IMR-90 (cell line): ENCODE measurements at regions not wholly inside any gene's neighbourhood (a gene's known extent, or its start where the extent isn't known, plus 50 kb on each side); places are given as distances from the start of the nearest gene placed in this dataset.

Source experiments
- ATAC-seq: fragments of 200-7000 bp; cut with Tn5 transposase; 2 replicates; pipeline ENCODE4 v1.9.1; 2020; ENCODE audit warnings: low read depth, mild to moderate bottlenecking, moderate library complexity
- BruUV-seq: library from RNA; stranded (reverse); fragments of 400-500 nt; replicated peaks from 2 replicates; lab custom pipeline; 2021; lab: Mats Ljungman, UMichigan
- CTCF ChIA-PET: fragments of 300-600 bp; formaldehyde crosslinking; extraction: SDS; loops from one replicate; lab custom pipeline; 2021; ENCODE audit warnings: antibody characterized with exemption; lab: Yijun Ruan, JAX
- POLR2A ChIA-PET: fragments of 300-600 bp; sonication (Branson Sonifier 250); formaldehyde crosslinking; loops from one replicate; lab custom pipeline; 2022; ENCODE audit warnings: antibody characterized with exemption; ENCODE audit not compliant: unreplicated experiment; lab: Charles Lee
- DNase-seq: peaks from one replicate; pipeline ENCODE4 v3.0.0; 2013
- H2AFZ ChIP-seq: replicated peaks from 2 replicates; pipeline ENCODE3; 2013; ENCODE audit warnings: low read length, mild to moderate bottlenecking; ENCODE audit not compliant: poor library complexity
- H2AK5ac ChIP-seq: 2 replicates; pipeline ENCODE4 v1.6.1; 2013; ENCODE audit warnings: low read depth, low read length, inconsistent platforms
- H2AK9ac ChIP-seq: replicated peaks from 2 replicates; pipeline ENCODE3; 2013; ENCODE audit warnings: mild to moderate bottlenecking, low read depth, low read length, moderate library complexity; ENCODE audit not compliant: poor library complexity
- H2BK120ac ChIP-seq: 2 replicates; pipeline ENCODE4 v1.6.1; 2013; ENCODE audit warnings: low read depth, low read length, inconsistent platforms
- H2BK15ac ChIP-seq: 3 replicates; pipeline ENCODE4 v1.6.1; 2013; ENCODE audit warnings: low read depth, low read length, inconsistent platforms
- H2BK20ac ChIP-seq: 2 replicates; pipeline ENCODE4 v1.6.1; 2013; ENCODE audit warnings: low read depth, mild to moderate bottlenecking, inconsistent platforms, low read length, moderate library complexity
- H2BK5ac ChIP-seq: 2 replicates; pipeline ENCODE4 v1.6.1; 2013; ENCODE audit warnings: mild to moderate bottlenecking, low read depth, low read length, inconsistent platforms; ENCODE audit not compliant: poor library complexity, severe bottlenecking
- H3K14ac ChIP-seq: replicated peaks from 2 replicates; pipeline ENCODE4 v1.6.1; 2013; ENCODE audit warnings: low read depth, low read length, inconsistent platforms
- H3K18ac ChIP-seq: 2 replicates; pipeline ENCODE4 v1.6.1; 2013; ENCODE audit warnings: low read depth, low read length, control low read depth
- H3K23ac ChIP-seq: 2 replicates; pipeline ENCODE4 v1.6.1; 2013; ENCODE audit warnings: low read depth, low read length, inconsistent platforms
- H3K27ac ChIP-seq: 2 replicates; pipeline ENCODE4 v1.5.1; 2013; ENCODE audit warnings: mild to moderate bottlenecking, control low read depth, low read length; ENCODE audit not compliant: insufficient read depth
- H3K27me3 ChIP-seq: 2 replicates; pipeline ENCODE4 v1.6.1; 2013; ENCODE audit warnings: low read length; ENCODE audit not compliant: control insufficient read depth, insufficient read depth
- H3K36me3 ChIP-seq: 2 replicates; pipeline ENCODE4 v1.6.1; 2013; ENCODE audit warnings: low read length, mixed read lengths; ENCODE audit not compliant: control insufficient read depth, insufficient read depth
- H3K4ac ChIP-seq: 2 replicates; pipeline ENCODE4 v1.6.1; 2013; ENCODE audit warnings: low read depth, low read length, inconsistent platforms
- H3K4me1 ChIP-seq: 2 replicates; pipeline ENCODE4 v1.6.1; 2013; ENCODE audit warnings: low read length, mixed read lengths; ENCODE audit not compliant: control insufficient read depth, insufficient read depth
- H3K4me2 ChIP-seq: 2 replicates; pipeline ENCODE4 v1.6.1; 2013; ENCODE audit warnings: low read depth, mild to moderate bottlenecking, control low read depth, low read length, moderate library complexity
- H3K4me3 ChIP-seq: 2 replicates; pipeline ENCODE4 v1.5.1; 2013; ENCODE audit warnings: low read depth, mild to moderate bottlenecking, control low read depth, low read length, moderate library complexity; ENCODE audit not compliant: insufficient read depth
- H3K56ac ChIP-seq: 2 replicates; pipeline ENCODE4 v1.6.1; 2013; ENCODE audit warnings: low read length, inconsistent platforms; ENCODE audit not compliant: insufficient read depth; ENCODE audit errors: extremely low read depth
- H3K79me1 ChIP-seq, 2 experiments: 2 replicates each; pipeline ENCODE4 v1.6.1; 2013; ENCODE audit warnings: low read length in 2 of 2, inconsistent platforms in 1 of 2, low read depth in 1 of 2
- H3K9ac ChIP-seq: 2 replicates; pipeline ENCODE4 v1.6.1; 2013; ENCODE audit warnings: low read depth, low read length, control low read depth
- H3K9me1 ChIP-seq: 2 replicates; pipeline ENCODE4 v1.6.1; 2013; ENCODE audit warnings: low read length, inconsistent platforms; ENCODE audit not compliant: insufficient read depth
- H3K9me3 ChIP-seq: 2 replicates; pipeline ENCODE4 v1.6.1; 2013; ENCODE audit warnings: low read length; ENCODE audit not compliant: control insufficient read depth, insufficient read depth
- H4K20me1 ChIP-seq: 2 replicates; pipeline ENCODE4 v1.6.1; 2013; ENCODE audit warnings: low read length, inconsistent platforms; ENCODE audit not compliant: insufficient read depth
- H4K5ac ChIP-seq: 2 replicates; pipeline ENCODE4 v1.6.1; 2013; ENCODE audit warnings: mild to moderate bottlenecking, low read depth, low read length, control low read depth
- H4K8ac ChIP-seq, 2 experiments: 2 replicates each; pipeline ENCODE4 v1.6.1; 2013; ENCODE audit warnings: low read depth in 2 of 2, low read length in 2 of 2, control low read depth in 1 of 2, inconsistent platforms in 1 of 2
- H4K91ac ChIP-seq: 2 replicates; pipeline ENCODE4 v1.6.1; 2013; ENCODE audit warnings: low read depth, low read length, inconsistent platforms; ENCODE audit not compliant: insufficient read depth
- CHD1 ChIP-seq: IDR thresholded peaks from 2 replicates; pipeline ENCODE4 v1.6.1; 2012; ENCODE audit warnings: low read depth, low read length, improper control_type of control experiment
- MAFK ChIP-seq: IDR thresholded peaks from 2 replicates; pipeline ENCODE4 v1.6.1; 2012; ENCODE audit warnings: low read depth, low read length, improper control_type of control experiment
- NFE2L2 ChIP-seq: fragments of 150-350 bp; IDR thresholded peaks from 2 replicates; pipeline ENCODE4 v1.6.1; 2016; ENCODE audit warnings: low read depth, mild to moderate bottlenecking, low read length
- WGBS, 2 experiments: methylation state at CpG; one replicate each; pipeline versions ENCODE4 v1.1.5 to v1.1.7; 2013; ENCODE audit warnings: missing lambda C conversion rate in 2 of 2; ENCODE audit not compliant: insufficient read length in 1 of 2; ENCODE audit errors: extremely low coverage in 2 of 2; 5-methylcytosine and 5-hydroxymethylcytosine counted together
- dilution Hi-C: fragments of 300-500 bp; cut with HindIII; formaldehyde crosslinking; loops from one replicate; pipeline ENCODE4 v1.14.3; 2018; ENCODE audit warnings: low sequenced_read_pairs; ENCODE audit not compliant: unreplicated experiment
- in situ Hi-C: fragments of 300-500 bp; cut with MboI; formaldehyde crosslinking; loops from 3 replicates; pipeline ENCODE4 v1.14.3; 2019; ENCODE audit warnings: low sequenced_read_pairs, inconsistent platforms, mixed read lengths
- intact Hi-C: fragments of 100-400 bp; cut with micrococcal nuclease; formaldehyde crosslinking; loops from 2 replicates; pipeline ENCODE4 v1.10.0; 2022

- Histone ChIP-seq H2AFZ (no peak overlapping the region), H3K27ac (no peak overlapping the region), H3K36me3 (no peaks in the 10 kb centered on the region), H3K18ac (no peak overlapping the region), H4K20me1 (peaks cover 2% of the 10 kb centered on the region; the same call in 1 of the 2 replicates), H3K14ac (peak overlapping the region; percentile 55; the same call in 1 of the 2 replicates), H2BK5ac (no peak overlapping the region), H4K91ac (no peak overlapping the region), H2AK5ac (no peak overlapping the region), H3K9me1 (peaks cover 21% of the 10 kb centered on the region), H2BK20ac (peak overlapping the region; percentile 8; the same call in 1 of the 2 replicates), H4K5ac (no peak overlapping the region; the same call in 1 of the 2 replicates), H3K79me1 (no peaks in the 10 kb centered on the region), H2BK15ac (0 out of 3 replicates have a peak overlapping the region, but pooled peaks have one; percentile 21), H2BK120ac (peak overlapping the region; percentile 66), H3K9me3 (no peaks in the 10 kb centered on the region), H3K4me2 (no peak overlapping the region), H3K4me3 (no peak overlapping the region), H3K4ac (peak overlapping the region; percentile 65; the same call in 1 of the 2 replicates), H2AK9ac (no peak overlapping the region), H3K4me1 (peaks cover 21% of the 10 kb centered on the region), H3K9ac (no peak overlapping the region), H3K56ac (no peak overlapping the region), H4K8ac (peak overlapping the region; percentile 39 to 67; a peak in 3 of 4 replicates), H3K27me3 (no peaks in the 10 kb centered on the region), H3K23ac (no peak overlapping the region)
- no peak for TF ChIP-seq CHD1
- no peak for TF ChIP-seq MAFK
- TF ChIP-seq NFE2L2 = no peak
- WGBS, 2 experiments = no CpG with 5 or more reads among the region's 4 CpGs
- POLR2A ChIA-PET = interaction anchor here (0.7 kb wide), 1 partner anchor 22 kb away, joined by 3 read pairs; no protein-coding TSS in a partner anchor
- dilution Hi-C loops = no loop called here
- CTCF ChIA-PET = interaction anchor here (1.1 to 1.6 kb wide), 2 partner anchors 13 to 58 kb away, joined by 3 read pairs; no protein-coding TSS in a partner anchor
- DNase-seq (no peak), ATAC-seq (no peak)
- intact Hi-C loops = no loop called here
- no TSS peak for BruUV-seq
- in situ Hi-C loops = no loop called here
Observed at GRCh38 chr5:67306965-67307607, 110.5 kb upstream of the CD180 start.
